ENCODE measurements at regions not wholly inside any gene's neighbourhood (a gene's known extent, or its start where the extent isn't known, plus 50 kb on each side); places are given as distances from the start of the nearest gene placed in this dataset.

DNA sequence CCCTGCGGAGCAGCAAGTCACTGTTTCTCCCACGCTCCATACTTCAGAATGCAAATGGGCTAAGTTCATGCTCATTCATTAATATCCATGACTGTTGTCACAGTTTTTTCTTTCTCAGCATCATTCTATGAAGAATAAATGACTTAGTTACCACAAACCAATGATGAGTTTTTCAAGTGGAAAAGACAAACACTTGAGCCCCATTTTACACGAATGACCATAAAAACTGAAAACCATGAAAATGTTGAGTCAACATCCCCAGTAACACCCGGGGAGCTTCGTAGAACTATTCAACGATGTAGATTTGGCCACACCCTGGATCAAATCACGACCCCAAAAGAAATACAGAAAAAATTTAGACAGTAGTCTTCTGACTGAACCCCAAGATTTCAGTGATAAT lies 99.8 kb upstream of the GJB6 start:
- H3K27ac ChIP-seq: no peak overlapping the region
- intact Hi-C loops (cut with DNase I): no loop called here
- no peaks in the 10 kb centered on the region for H3K27me3 ChIP-seq
- no peaks in the 10 kb centered on the region for H3K4me1 ChIP-seq
- no peak overlapping the region for H3K4me3 ChIP-seq (replicated peaks in 1 of 3)
- no peak for DNase-seq
- 76 to 77% methylated on average over 7 of the region's 7 CpGs for WGBS, 2 donors
- no peaks in the 10 kb centered on the region for H3K9me3 ChIP-seq
- no peaks in the 10 kb centered on the region for H3K36me3 ChIP-seq
- no peak for TF ChIP-seq POLR2A (IDR thresholded peaks at IDR 0.05)
- TF ChIP-seq, protein P1, sequence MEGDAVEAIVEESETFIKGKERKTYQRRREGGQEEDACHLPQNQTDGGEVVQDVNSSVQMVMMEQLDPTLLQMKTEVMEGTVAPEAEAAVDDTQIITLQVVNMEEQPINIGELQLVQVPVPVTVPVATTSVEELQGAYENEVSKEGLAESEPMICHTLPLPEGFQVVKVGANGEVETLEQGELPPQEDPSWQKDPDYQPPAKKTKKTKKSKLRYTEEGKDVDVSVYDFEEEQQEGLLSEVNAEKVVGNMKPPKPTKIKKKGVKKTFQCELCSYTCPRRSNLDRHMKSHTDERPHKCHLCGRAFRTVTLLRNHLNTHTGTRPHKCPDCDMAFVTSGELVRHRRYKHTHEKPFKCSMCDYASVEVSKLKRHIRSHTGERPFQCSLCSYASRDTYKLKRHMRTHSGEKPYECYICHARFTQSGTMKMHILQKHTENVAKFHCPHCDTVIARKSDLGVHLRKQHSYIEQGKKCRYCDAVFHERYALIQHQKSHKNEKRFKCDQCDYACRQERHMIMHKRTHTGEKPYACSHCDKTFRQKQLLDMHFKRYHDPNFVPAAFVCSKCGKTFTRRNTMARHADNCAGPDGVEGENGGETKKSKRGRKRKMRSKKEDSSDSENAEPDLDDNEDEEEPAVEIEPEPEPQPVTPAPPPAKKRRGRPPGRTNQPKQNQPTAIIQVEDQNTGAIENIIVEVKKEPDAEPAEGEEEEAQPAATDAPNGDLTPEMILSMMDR (IDR thresholded peaks at IDR 0.05): no peak

DNA sequence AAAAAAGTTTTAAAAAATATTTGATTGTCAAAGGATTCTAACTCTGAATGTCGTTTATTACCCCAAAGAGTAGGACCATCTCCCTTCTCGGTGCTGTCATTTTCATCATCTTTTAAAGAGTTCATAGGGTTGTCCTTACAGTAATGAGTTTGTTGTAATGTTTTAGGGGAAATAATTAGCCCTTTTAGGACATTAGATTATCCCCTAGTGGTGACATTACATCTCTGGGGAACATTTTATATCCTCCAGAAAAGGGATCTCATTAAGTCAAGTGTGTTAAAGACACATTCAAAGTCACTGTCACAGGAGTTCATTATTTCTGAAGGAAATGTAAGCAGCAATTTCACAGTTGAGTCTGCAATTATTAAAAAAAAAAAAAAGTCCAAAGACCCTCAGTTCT lies 99.3 kb upstream of the GJB6 start:
- Histone ChIP-seq H3K9me3 (no peaks in the 10 kb centered on the region), H3K4me3 (replicated peaks in 1 of 3) (no peak overlapping the region), H3K27me3 (no peaks in the 10 kb centered on the region), H3K27ac (no peak overlapping the region), H3K4me1 (no peaks in the 10 kb centered on the region), H3K36me3 (no peaks in the 10 kb centered on the region)
- no peak for DNase-seq
- TF ChIP-seq, protein P1 (IDR thresholded peaks at IDR 0.05): peak in 1 of 6 experiments; percentile 10
- no peak for TF ChIP-seq POLR2A (IDR thresholded peaks at IDR 0.05)
- intact Hi-C loops (cut with DNase I): no loop called here
- WGBS, 2 donors: 84 to 88% methylated on average over 2 of the region's 2 CpGs

DNA sequence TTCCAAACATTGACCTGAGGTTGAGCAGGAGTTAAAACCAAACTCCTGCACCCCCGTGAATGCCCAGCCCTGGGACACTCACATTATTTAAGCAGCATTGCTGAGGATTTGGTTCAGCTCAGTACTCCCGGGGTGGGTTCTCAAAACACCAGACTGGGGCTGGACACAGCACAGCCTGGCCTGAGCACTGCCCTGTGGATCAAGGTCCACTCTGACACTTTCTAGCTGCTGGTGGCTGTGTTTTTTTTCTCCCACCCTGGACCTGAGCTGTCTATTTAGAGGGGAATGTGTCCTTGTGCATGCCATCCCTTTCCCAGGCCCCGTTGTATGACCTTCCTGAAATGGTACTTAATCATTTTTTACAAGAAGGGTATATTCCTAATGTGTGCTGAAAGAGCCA lies 94.7 kb upstream of the GJB6 start:
- Histone ChIP-seq H3K4me1 (no peaks in the 10 kb centered on the region), H3K27ac (no peak overlapping the region), H3K27me3 (no peaks in the 10 kb centered on the region), H3K36me3 (no peaks in the 10 kb centered on the region), H3K9me3 (no peaks in the 10 kb centered on the region), H3K4me3 (replicated peaks in 1 of 3) (no peak overlapping the region)
- intact Hi-C loops (cut with DNase I): no loop called here
- TF ChIP-seq, protein P1 (IDR thresholded peaks at IDR 0.05): no peak
- no peak for TF ChIP-seq POLR2A (IDR thresholded peaks at IDR 0.05)
- WGBS, 2 donors: 85 to 86% methylated on average over 3 of the region's 3 CpGs
- no peak for DNase-seq

DNA sequence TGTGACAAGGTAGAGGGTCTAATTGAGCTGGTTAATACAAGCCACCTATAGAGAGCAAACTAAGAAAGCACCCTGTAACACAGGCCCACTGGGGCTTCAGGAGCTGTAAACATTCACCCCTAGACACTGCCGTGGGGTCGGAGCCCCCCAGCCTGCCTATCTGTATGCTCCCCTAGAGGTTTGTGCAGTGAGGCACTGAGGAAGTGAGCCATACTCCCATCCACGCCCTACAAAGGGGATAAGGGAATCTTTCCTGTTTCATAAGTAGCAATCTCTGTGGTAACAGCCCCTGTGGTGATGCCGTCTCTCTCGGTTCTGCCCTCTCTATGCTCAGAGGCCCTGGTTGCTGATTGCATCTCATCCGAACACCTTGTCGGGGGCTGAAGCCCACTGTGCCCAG lies 94.2 kb upstream of the GJB6 start:
- intact Hi-C loops (cut with DNase I): no loop called here
- no peak for DNase-seq
- H3K27me3 ChIP-seq: no peaks in the 10 kb centered on the region
- no peaks in the 10 kb centered on the region for H3K4me1 ChIP-seq
- 80 to 85% methylated on average over 6 to 7 of the region's 7 CpGs for WGBS, 2 donors
- no peak for TF ChIP-seq POLR2A (IDR thresholded peaks at IDR 0.05)
- TF ChIP-seq, protein P1 (IDR thresholded peaks at IDR 0.05): no peak
- H3K4me3 ChIP-seq (replicated peaks in 1 of 3): no peak overlapping the region
- H3K9me3 ChIP-seq: no peaks in the 10 kb centered on the region
- H3K36me3 ChIP-seq: no peaks in the 10 kb centered on the region
- H3K27ac ChIP-seq: no peak overlapping the region

DNA sequence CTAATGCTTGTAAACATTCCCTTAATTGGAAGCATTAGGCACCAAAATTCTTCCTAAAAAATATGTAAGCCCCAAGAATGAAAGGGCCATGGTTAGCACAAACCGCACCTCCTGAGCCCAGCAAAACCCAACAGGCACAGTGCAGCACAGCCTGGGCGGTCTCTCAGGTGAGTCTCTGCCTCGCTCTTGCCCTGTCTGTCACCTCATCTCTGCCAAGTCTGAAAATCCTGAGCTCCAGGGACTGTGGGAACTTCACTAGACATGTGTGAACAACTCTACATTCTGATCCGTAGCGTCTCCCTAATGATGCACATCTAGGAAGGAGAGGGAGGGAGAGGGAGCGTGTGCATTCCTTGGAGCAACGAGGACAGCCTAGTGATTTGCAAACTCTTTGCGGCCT lies 88.8 kb upstream of the GJB6 start:
- DNase-seq: no peak
- intact Hi-C loops (cut with DNase I): no loop called here
- TF ChIP-seq POLR2A (IDR thresholded peaks at IDR 0.05): no peak
- TF ChIP-seq, protein P1 (IDR thresholded peaks at IDR 0.05): no peak
- Histone ChIP-seq H3K9me3 (no peaks in the 10 kb centered on the region), H3K27me3 (no peaks in the 10 kb centered on the region), H3K4me3 (replicated peaks in 1 of 3) (no peak overlapping the region), H3K36me3 (no peaks in the 10 kb centered on the region), H3K27ac (no peak overlapping the region), H3K4me1 (no peaks in the 10 kb centered on the region)
- 81 to 87% methylated on average over 8 of the region's 8 CpGs for WGBS, 2 donors
